GM12878 (cell line): ENCODE measurements at regions not wholly inside any gene's neighbourhood (a gene's known extent, or its start where the extent isn't known, plus 50 kb on each side); places are given as distances from the start of the nearest gene placed in this dataset.

Experiments
- ATAC-seq: fragments of 200-7000 bp; cut with Tn5 transposase; 3 replicates; pipeline ENCODE4 v1.9.1; 2020; ENCODE audit warnings: mild to moderate bottlenecking, moderate library complexity
- BruUV-seq: library from RNA; stranded (reverse); fragments of 400-500 nt; replicated peaks from 2 replicates; lab custom pipeline; 2021; lab: Mats Ljungman, UMichigan
- CTCF ChIA-PET: fragments of 300-600 bp; sonication (Branson Sonifier 250); formaldehyde crosslinking; extraction: SDS; loops from one replicate; lab custom pipeline; 2021; ENCODE audit warnings: inconsistent platforms; lab: Yijun Ruan, JAX
- POLR2A ChIA-PET: fragments of 350-600 bp; formaldehyde crosslinking; extraction: SDS; loops from one replicate; lab custom pipeline; 2021; ENCODE audit warnings: inconsistent platforms; lab: Charles Lee
- RAD21 ChIA-PET: fragments of 300-600 bp; sonication (Branson Sonifier 250); formaldehyde crosslinking; loops from one replicate; lab custom pipeline; 2023; ENCODE audit warnings: antibody characterized with exemption; ENCODE audit not compliant: unreplicated experiment; lab: Charles Lee
- SMC1A ChIA-PET: fragments of 300-600 bp; sonication (Branson Sonifier 250); formaldehyde crosslinking; loops from one replicate; lab custom pipeline; 2023; ENCODE audit not compliant: unreplicated experiment, uncharacterized antibody; lab: Charles Lee
- DNase-seq: peaks from one replicate; pipeline ENCODE4 v3.0.0-alpha.2; 2011; ENCODE audit warnings: low read depth, low spot score
- FAIRE-seq: peaks from 3 replicates; lab custom pipeline; 2011; peaks lifted over from hg19 to GRCh38; lab: Jason Lieb, UNC
- H2AFZ ChIP-seq: 2 replicates; pipeline ENCODE4 v1.6.0; 2011; ENCODE audit warnings: low read depth, low read length, control low read depth; ENCODE audit not compliant: control insufficient read depth
- H3K27ac ChIP-seq: 2 replicates; pipeline ENCODE4 v1.5.1; 2011; ENCODE audit warnings: control low read depth; ENCODE audit not compliant: control insufficient read depth, insufficient read depth
- H3K27me3 ChIP-seq, 2 experiments: replicated peaks in 1 of 2; 2 replicates each; pipeline versions ENCODE4 v1.6.0 to v1.6.1; 2011; ENCODE audit warnings: low read length in 1 of 2; ENCODE audit not compliant: control insufficient read depth in 2 of 2, insufficient read depth in 2 of 2
- H3K36me3 ChIP-seq, 2 experiments: 2 replicates each; pipeline ENCODE4 v1.5.1; 2011; ENCODE audit warnings: low read length in 1 of 2; ENCODE audit not compliant: control insufficient read depth in 2 of 2, insufficient read depth in 2 of 2
- H3K4me1 ChIP-seq: 2 replicates; pipeline ENCODE4 v1.6.1; 2011; ENCODE audit warnings: mild to moderate bottlenecking, low read length, moderate library complexity, mixed read lengths; ENCODE audit not compliant: control insufficient read depth, insufficient read depth
- H3K4me2 ChIP-seq: 2 replicates; pipeline ENCODE4 v1.6.0; 2011; ENCODE audit warnings: control low read depth; ENCODE audit not compliant: control insufficient read depth, insufficient read depth
- H3K4me3 ChIP-seq: fragments of 200-600 bp; sonication (generic); 2 replicates; pipeline ENCODE4 v1.5.1; 2016
- H3K79me2 ChIP-seq: 2 replicates; pipeline ENCODE4 v1.6.0; 2011; ENCODE audit warnings: low read length; ENCODE audit not compliant: control insufficient read depth, insufficient read depth
- H3K9ac ChIP-seq: 2 replicates; pipeline ENCODE4 v1.8.0; 2011; ENCODE audit warnings: low read length, control low read depth, mixed read lengths; ENCODE audit not compliant: control insufficient read depth, insufficient read depth
- H3K9me3 ChIP-seq: replicated peaks from 3 replicates; pipeline ENCODE4 v1.5.1; 2011; ENCODE audit warnings: mild to moderate bottlenecking, low read length; ENCODE audit not compliant: control insufficient read depth, insufficient read depth
- H4K20me1 ChIP-seq: 2 replicates; pipeline ENCODE4 v1.6.0; 2011; ENCODE audit not compliant: control insufficient read depth, insufficient read depth
- ASH2L ChIP-seq: fragments of 300-600, 200-600 bp; sonication (generic); IDR thresholded peaks from 2 replicates; pipeline ENCODE4 v1.6.1; 2017; ENCODE audit warnings: low read depth, mild to moderate bottlenecking, borderline replicate concordance
- CHD4 ChIP-seq: fragments of 200-600 bp; sonication (generic); IDR thresholded peaks from 2 replicates; pipeline ENCODE4 v1.6.1; 2016; ENCODE audit warnings: mild to moderate bottlenecking
- FOXM1 ChIP-seq: IDR thresholded peaks from 2 replicates; pipeline ENCODE4 v1.6.1; 2012; ENCODE audit warnings: low read depth, mild to moderate bottlenecking, inconsistent platforms, low read length, moderate library complexity
- GATAD2B ChIP-seq: fragments of 450-650 bp; conservative IDR thresholded peaks from 2 replicates; pipeline ENCODE4 v1.6.1; 2017; ENCODE audit warnings: low read depth, mild to moderate bottlenecking, moderate library complexity
- HCFC1 ChIP-seq: fragments of 150-350 bp; IDR thresholded peaks from 2 replicates; pipeline ENCODE4 v1.6.1; 2014; ENCODE audit warnings: low read length
- IKZF2 ChIP-seq, 2 experiments: fragments of 450-650 bp; IDR thresholded peaks; 2 replicates each; pipeline ENCODE4 v1.6.1; 2017; ENCODE audit warnings: mild to moderate bottlenecking in 2 of 2, moderate library complexity in 2 of 2
- PAX5 ChIP-seq: IDR thresholded peaks from 2 replicates; pipeline ENCODE4 v1.6.1; 2011; ENCODE audit warnings: low read depth, low read length, borderline replicate concordance
- PAX8 ChIP-seq: fragments of 450-650 bp; IDR thresholded peaks from 2 replicates; pipeline ENCODE4 v1.6.1; 2017; ENCODE audit warnings: mild to moderate bottlenecking, moderate library complexity
- RCOR1 ChIP-seq: conservative IDR thresholded peaks from 2 replicates; pipeline ENCODE4 v1.6.1; 2012; ENCODE audit warnings: low read depth, low read length, improper control_type of control experiment
- REST ChIP-seq: IDR thresholded peaks from 2 replicates; pipeline ENCODE4 v1.6.1; 2012; ENCODE audit warnings: mild to moderate bottlenecking, low read depth, low read length
- SIX5 ChIP-seq: IDR thresholded peaks from 2 replicates; pipeline ENCODE4 v1.6.1; 2011; ENCODE audit warnings: mild to moderate bottlenecking, low read depth, low read length, moderate library complexity; ENCODE audit not compliant: severe bottlenecking
- SKIL ChIP-seq: fragments of 450-650 bp; IDR thresholded peaks from 2 replicates; pipeline ENCODE4 v1.6.1; 2017; ENCODE audit warnings: mild to moderate bottlenecking, low read depth, inconsistent platforms; ENCODE audit not compliant: poor library complexity, severe bottlenecking
- SMARCA5 ChIP-seq: fragments of 450-650 bp; IDR thresholded peaks from 2 replicates; pipeline ENCODE4 v1.6.1; 2017; ENCODE audit warnings: mild to moderate bottlenecking
- TBL1XR1 ChIP-seq: IDR thresholded peaks from 2 replicates; pipeline ENCODE4 v1.6.1; 2012; ENCODE audit warnings: low read depth, low read length, improper control_type of control experiment
- ZNF384 ChIP-seq: IDR thresholded peaks from 2 replicates; pipeline ENCODE4 v1.6.1; 2012; ENCODE audit warnings: low read depth, mild to moderate bottlenecking, low read length, improper control_type of control experiment, borderline replicate concordance
- ZSCAN29 ChIP-seq: fragments of 450-650 bp; IDR thresholded peaks from 2 replicates; pipeline ENCODE4 v1.6.1; 2017; ENCODE audit warnings: mild to moderate bottlenecking, moderate library complexity
- ZZZ3 ChIP-seq: IDR thresholded peaks from 2 replicates; pipeline ENCODE4 v1.6.1; 2011; ENCODE audit warnings: low read depth; ENCODE audit not compliant: control insufficient read depth, insufficient read length
- WGBS: methylation state at CpG from one replicate; pipeline ENCODE4 v1.1.6; 2016; ENCODE audit warnings: low lambda C conversion rate; ENCODE audit not compliant: insufficient replicate concordance, insufficient coverage; ENCODE audit errors: missing lambda C conversion rate; 5-methylcytosine and 5-hydroxymethylcytosine counted together
- in situ Hi-C: fragments of 300-500 bp; cut with MboI; formaldehyde crosslinking; loops from 9 replicates; pipeline ENCODE4 v1.14.3; 2018; ENCODE audit warnings: mixed read lengths
- intact Hi-C: fragments of 100-400 bp; cut with micrococcal nuclease; formaldehyde crosslinking; loops from one replicate; pipeline ENCODE4 v1.14.2; 2022; ENCODE audit not compliant: unreplicated experiment

GRCh38 chr13:103436057-103436654 lies 369.9 kb upstream of the SLC10A2 start (continued):
- TF ChIP-seq SKIL, result no peak

- DNase-seq, result no peak
- H2AFZ ChIP-seq, result no peak overlapping the region
- in situ Hi-C loops, result no loop called here
- H3K27me3 ChIP-seq, result no peaks in the 10 kb centered on the region
- no peak overlapping the region for H3K4me3 ChIP-seq
- ATAC-seq, result no peak
- H3K9me3 ChIP-seq, result no peaks in the 10 kb centered on the region
- no peaks in the 10 kb centered on the region for H4K20me1 ChIP-seq
- H3K36me3 ChIP-seq, result no peaks in the 10 kb centered on the region
- 8% methylated on average over 3 of the region's 3 CpGs for WGBS
- no peaks in the 10 kb centered on the region for H3K4me1 ChIP-seq
- BruUV-seq, result no TSS peak
- no peak overlapping the region for H3K4me2 ChIP-seq
- SMC1A ChIA-PET, result no interaction called here
- intact Hi-C loops, result no loop called here
- no peak for FAIRE-seq
- POLR2A ChIA-PET, result no interaction called here
- CTCF ChIA-PET, result interaction anchor here (0.7 kb wide), 1 partner anchor 11 kb away, joined by 3 read pairs; no protein-coding TSS in a partner anchor
- RAD21 ChIA-PET, result no interaction called here
- no peak overlapping the region for H3K27ac ChIP-seq
- H3K79me2 ChIP-seq, result no peaks in the 10 kb centered on the region
- TF ChIP-seq ZNF384 (no peak), ASH2L (no peak), GATAD2B (no peak), ZSCAN29 (no peak), PAX8 (no peak), SKIL (no peak), CHD4 (no peak), TBL1XR1 (no peak), RCOR1 (no peak), IKZF2 (IDR thresholded peaks at IDR 0.05) (no peak), HCFC1 (no peak), PAX5 (no peak), FOXM1 (no peak), REST (no peak), SMARCA5 (no peak), ZZZ3 (no peak), SIX5 (no peak)
- TF ChIP-seq, all 136 proteins: peak for 0
- H3K9ac ChIP-seq, result no peak overlapping the region
Observed at GRCh38 chr13:103431856-103432255, 365.6 kb upstream of the SLC10A2 start.
